Amygdala (tissue), 56 donors: ENCODE measurements at regions not wholly inside any gene's neighbourhood (a gene's known extent, or its start where the extent isn't known, plus 50 kb on each side); places are given as distances from the start of the nearest gene placed in this dataset.

Experiments used
- DNase-seq, 56 donors: peaks; one replicate each; lab custom pipeline; 2025; lab: John Stamatoyannopoulos, UW

DNA sequence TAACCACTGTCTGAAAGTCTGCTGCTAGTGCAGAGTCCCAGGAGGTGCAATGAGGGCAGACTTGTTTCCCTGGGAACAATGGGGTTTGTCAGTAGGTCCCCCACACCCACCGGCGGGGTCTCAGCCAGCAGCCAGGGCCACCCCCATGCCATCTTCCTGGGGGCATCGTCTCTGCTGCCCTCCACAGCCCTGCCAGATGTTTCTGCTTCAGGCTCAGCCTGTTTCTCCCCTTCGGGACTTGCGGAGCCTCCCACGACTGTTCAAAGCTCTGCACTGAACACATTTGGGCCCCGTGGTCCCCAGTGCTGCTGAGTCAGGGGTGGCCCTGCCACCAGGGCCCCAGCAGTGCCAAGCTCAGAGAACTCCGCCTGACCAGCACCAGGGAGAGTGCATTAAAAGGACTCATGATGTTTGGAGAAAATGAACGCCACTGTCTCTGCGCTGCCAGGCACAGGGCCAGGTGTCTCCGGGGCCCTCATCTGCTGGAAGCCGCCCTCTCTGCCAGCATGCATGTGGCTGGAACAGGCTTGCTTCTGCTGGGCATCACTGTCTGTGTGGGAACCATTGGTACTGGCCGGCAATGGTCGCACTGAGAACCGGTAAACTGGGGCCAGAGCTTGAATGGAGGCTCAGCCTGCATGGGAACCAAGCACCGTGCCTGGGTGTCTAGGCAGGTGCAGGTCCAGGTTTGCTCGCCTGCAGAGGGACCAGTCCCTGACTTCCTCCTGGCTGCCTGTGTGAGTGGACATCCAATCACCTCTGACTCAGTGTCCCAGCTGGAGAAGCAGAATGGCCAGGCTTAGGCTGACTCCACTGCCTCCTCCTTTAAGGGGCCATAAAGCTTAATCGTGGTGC lies 345.1 kb downstream of the GLRX3 start:
- DNase-seq = peak in 3 of 56 donors; percentile 3 to 8 (median 6)

DNA sequence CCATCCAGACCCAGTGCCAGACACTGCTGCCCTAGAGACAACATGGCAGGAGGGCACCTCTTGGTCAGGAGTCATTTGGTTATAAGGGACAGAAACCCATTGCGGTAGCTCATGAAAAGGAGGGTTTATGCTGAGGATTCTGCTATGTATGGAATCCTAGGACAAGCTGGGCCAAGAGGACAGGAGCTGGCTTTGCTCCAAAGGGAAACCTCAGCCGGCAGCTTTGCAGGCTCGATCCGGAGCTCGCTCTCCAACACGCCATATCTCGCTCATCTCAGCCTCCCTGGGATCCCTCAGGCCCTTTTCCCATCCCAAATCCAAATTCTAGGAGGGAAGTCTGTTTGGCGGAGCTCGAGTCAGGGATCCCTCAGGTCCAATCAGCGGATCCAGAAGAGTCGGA lies 345.7 kb downstream of the GLRX3 start:
- no peak for DNase-seq

DNA sequence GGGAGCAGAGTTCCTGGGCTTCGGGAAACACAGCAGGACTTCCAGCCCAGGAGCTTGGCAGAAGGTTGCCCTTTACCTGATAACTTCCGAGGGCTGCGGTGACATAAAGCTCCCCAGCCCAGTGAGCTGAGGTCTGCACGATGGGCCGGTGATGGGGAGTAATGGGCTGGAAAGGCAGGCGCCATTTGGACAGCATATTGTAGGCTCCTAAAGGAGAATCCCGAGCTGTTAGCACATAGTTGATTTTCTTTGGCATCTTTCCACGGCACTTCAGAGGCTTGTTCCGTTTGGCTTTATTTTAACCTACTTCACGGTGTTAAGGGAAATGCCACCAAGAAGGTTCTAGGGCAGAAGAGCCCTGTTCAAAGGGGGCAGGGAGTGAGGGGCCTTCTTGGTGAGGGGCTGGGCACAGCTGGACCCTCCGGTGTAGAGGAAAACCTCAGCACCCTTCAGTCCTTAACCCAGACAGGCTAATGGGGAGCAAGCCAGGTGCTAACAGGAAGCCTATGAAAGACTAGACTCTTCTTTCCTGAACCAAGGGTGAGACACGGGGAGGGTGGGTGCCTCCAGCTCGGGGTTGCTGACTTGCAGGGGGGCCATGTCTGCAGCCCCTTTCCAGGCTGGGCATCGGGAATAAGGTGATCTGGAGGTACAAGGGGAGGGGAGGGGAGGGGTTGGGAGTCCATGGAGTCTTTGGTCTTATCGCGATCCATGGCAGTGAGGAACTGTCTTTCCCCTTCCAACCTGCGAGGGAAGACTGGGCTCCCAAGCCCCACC lies 347.7 kb downstream of the GLRX3 start:
- DNase-seq = no peak

DNA sequence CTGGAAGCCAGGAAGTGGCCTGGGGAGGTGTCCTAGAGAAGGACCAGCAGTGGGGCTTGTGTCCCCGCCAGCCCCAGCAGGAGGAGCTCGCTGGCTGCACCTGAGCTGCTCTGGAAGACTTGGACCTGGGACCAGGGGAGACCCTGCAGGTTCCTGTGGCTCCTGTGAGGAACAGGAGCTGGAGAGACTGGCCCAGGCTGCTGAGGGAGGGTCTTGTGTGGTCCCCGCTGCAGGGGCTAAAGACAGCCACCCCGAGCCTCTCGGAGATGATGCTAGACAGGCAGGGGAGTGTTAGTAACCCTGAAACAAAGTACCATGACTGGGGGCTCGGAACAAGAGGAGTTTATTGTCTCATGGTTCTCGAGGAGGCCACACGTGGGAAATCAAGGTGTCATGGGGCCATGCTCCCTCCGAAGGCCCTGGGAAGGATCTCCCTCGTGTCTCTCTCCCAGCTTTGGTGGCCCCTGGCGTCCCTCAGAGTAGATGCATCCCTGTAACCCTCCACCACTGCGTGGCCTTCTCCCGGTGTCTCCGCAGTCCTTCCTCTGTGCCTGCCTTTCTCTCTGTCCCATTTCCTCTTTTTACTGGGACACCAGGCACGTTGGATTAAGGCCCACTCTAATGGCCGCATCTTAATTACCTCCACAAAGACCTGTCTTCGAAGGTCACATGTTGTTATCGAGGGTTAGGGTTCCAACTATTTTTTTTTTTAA lies 348.4 kb downstream of the GLRX3 start:
- DNase-seq = no peak

DNA sequence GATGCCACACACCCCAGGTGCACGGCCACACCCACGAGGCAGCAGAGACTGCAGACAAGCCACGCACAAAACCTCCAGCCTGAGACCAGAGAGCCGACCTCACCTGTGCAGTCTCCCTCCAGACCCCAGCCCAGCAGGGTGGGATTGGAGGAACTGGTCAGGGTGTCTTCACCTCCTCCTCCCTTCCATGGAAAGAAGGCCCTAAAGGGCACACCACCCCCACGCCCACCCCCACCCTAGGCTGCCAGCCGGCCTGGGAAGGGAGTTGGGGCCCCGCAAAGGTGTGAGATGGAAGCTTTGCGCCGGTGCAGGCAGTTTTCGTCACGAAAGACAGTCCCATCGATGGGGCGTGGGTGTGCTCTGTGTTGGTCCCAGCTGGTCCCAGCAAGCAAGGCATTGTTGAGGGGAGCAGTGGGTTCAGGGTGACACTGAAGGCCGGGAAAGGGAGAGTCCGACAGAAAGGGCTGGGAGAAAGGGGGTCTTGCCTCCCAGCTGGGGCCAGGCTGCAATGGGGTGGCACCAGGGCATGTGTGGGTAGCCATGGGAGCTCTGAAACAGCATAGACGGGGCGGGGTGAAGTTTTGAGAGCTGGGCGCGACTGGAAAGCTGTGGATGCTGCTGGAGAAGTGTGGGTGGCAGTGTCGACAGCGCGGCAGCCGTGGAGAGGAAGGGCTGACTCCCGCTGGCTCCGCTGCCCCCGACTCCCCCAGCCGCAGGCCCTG lies 349.2 kb downstream of the GLRX3 start:
- no peak for DNase-seq

DNA sequence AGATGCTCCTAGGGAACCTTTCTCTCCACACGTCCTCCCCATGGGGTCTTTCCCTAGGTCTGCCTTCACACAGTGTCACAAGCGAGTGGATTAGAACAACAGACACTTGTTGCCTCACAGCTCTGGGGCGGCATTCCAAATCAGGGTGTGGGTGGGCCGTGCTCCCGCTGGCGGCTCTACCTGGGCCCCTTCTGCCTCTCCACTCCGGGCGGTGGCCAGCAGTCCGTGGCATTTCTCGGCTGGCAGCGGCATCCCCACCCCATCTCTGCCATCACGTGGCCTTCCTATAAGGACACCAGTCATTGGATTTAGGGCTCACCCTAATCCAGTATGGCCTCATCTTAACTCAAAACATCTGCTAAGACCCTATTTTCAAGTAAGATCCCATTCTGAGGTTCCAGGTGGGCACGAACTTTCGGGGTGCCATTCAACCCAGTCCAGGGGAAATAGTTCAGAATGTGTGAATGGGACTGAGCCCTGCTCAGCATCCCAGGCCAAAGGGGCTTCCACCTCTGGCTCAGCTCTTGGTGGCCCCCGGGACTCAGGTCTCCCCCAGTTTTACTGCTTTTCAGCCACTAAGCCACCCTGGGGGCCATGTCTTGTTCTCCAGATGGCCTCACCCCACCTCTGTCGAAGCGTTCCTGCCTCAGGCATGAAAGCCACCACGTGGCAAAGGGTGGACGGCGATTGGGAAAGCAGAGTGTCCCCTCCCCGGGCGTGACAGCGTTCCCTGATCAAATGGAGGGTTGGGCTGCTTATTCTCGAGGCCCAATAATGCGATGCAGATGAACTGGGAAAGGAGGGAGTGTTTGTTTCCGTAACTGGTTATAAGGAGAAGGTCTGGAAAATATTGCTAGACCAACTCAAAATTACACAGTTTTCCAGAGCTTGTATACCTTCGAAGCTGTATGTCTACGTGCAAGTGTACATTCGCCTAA lies 350.0 kb downstream of the GLRX3 start:
- DNase-seq = no peak

DNA sequence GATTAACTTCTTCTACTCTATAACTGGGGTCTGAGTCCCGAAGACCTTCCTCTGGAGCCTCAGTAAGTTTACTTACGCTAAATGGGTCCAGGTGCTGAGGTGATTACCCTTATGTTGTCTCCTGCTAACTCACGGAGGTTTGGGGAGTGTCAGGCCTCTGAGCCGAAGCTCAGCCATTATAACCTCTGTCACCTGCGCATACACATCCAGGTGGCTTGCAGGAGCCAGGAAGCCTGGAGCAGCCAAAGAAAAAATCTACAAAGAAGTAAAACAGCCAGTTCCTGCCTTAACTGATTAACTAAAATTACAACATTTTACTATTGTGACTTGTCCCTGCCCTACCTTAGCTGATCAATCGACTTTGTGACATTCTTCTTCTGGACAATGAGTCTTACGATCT lies 350.7 kb downstream of the GLRX3 start:
- DNase-seq = no peak

DNA sequence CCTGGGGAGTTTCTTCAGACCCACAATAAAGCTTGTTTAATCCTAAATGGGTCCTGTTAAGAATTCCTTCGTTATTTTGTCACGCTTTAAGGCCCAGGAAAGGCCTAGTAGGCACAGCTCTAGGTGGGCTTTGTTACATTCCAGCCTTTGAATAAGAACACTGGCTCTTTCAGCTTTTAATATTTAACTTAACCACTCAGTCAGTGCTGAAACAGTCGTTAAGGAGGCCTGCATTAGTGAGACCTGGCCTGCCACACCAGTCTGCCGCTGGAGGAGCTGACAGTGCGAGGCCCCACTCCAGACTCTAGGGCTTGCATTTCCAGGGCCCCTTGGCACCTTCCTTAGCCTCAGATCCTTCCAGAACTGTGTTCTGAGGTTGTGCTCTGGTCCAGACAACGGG lies 351.4 kb downstream of the GLRX3 start:
- DNase-seq = no peak

DNA sequence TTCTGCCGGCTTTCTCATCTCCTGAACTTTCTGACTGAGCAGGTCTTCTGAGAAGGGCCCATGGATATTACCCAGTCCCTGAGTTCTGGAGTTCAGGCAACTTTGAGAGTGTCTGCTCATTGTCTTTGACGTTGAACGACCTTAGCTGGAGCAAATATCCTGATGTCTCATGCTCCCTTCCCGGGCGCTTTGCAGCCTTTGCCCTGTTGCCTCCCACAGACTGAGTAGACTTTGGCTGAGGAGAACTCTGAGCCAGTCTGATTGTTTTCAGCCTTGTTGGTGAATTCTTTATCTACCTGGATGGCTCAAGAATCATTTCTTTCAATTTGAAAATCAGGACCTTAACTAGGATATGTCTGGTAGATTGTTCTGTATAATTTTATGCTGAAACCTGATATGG lies 353.7 kb downstream of the GLRX3 start:
- no peak for DNase-seq

DNA sequence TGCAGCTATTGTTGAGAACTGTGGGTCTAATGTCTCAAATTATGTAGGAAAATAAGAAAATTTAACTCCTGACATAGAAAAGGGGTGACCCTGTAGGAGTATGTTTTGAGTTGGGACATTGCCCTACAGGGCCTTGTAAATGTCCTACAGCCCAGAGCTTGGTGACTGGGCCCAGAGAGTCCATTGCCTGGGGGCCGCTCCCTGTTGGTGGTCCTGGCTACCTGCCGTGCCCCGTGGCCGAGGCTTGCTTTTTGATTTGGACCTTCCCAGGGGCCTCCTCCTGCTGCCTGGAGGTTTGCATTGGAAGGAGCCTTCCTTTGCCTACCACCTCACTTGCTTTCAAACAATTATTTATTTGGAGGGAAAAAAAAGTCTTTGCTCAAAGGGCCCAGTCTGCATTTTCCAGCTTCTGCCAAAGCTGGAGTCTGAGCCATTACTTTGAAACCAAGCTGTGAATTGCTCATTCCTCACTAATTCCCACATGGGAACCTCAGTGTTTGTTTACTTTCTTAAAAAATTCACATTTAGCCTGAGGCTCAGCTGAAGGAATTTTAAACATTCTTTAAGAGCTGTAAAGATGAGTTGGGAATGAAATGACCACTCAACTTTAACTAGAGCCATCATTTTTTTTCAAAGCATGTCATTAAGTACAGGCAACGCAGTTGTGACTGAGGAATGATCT lies 355.0 kb downstream of the GLRX3 start:
- DNase-seq = no peak

DNA sequence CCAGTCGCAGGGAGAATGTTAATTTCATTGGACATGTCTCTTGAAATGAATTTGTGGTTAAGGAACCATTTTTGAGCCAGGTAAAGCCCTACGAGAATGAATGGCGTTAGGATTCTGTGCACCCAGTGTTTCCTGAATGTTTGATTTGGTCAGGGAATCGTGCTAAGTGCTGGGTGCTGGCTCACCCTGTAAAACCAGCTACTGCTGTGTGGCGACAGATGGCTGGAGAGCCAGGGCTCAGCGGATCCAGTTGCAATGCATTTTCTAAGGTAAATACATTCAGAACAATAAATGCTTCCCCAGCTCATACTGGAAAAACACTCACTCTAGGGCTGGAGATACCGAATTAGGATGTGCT lies 355.5 kb downstream of the GLRX3 start:
- no peak for DNase-seq

DNA sequence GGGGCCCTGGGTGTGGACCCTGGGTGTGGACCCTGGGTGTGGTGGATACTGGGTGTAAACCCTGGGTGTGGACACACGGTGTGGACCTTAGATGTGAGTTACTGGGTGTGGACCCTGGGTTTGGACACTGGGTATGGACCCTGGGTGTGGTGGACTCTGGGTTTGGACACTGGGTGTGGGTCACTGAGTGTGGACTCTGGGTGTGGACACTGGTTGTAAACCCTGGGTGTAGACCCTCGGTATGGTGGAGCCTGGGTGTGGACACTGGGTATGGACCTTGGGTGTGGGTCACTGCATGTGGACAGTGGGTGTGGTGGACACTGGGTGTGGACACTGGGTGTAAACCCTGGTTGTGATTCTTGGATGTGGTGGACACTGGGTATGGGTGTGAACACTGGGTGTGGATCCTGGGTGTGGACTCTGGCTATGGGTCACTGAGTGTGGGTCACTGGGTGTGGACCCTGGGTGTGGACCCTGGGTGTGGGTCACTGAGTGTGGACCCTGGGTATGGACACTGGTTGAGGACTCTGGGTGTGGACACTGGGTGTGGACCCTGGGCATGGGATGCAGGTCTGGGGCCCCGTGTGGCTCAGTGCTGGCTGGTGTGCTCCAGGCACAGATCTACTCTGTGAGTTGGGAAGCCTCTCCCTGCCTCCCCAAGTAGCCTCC lies 356.2 kb downstream of the GLRX3 start:
- DNase-seq = no peak

DNA sequence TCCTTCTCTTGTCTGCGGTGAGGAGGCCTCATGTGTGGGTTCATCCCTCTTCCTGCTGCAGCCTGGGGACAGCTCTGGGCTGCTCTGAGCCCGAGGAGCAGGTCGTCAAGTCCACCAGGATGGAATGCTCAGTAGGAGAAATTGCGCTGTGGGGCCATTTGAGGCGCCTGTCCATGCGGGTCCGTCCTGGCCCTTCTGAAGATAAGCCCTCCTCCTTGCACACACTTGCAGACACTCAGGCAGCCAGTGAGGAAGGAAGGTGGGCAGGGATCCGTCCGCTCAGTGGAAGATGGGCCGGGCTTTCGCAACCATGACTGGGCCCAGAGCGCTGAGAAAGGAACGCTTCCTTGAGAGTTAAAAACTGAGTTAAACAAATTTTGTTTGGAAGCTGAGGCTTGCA lies 356.8 kb downstream of the GLRX3 start:
- no peak for DNase-seq

DNA sequence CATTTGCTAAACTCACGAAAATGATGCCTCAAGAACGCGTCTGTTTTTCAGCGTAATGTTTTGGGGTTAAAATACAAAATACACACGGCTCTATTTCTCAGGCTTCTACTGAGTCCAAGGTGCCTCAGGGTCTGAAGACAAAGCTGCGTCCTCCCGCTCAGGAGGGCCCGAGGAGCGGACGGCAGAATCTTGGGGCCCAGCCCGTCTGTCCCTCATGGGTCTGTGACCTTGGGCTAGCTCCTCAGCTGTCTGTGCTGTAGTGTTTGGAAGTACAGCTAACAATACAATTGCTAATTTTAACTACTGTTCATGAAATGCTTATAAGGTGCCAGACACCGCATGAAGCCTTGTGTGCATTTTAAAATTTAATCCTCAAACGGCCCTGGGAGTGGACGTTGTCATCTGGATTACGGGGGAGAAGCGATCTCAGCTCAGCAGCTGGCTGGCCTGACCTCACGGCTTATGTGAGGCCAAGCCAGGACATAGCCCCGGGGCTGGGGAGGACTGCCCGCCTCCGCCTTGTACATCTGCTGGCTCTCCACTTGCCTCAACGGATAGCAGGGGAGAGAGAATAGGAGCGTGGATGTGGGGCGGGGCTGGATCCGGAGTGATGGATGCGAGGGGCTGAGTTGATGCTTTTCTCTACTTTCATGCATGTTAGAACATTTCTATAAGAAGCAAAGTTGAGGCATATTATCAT lies 357.4 kb downstream of the GLRX3 start:
- DNase-seq = no peak

DNA sequence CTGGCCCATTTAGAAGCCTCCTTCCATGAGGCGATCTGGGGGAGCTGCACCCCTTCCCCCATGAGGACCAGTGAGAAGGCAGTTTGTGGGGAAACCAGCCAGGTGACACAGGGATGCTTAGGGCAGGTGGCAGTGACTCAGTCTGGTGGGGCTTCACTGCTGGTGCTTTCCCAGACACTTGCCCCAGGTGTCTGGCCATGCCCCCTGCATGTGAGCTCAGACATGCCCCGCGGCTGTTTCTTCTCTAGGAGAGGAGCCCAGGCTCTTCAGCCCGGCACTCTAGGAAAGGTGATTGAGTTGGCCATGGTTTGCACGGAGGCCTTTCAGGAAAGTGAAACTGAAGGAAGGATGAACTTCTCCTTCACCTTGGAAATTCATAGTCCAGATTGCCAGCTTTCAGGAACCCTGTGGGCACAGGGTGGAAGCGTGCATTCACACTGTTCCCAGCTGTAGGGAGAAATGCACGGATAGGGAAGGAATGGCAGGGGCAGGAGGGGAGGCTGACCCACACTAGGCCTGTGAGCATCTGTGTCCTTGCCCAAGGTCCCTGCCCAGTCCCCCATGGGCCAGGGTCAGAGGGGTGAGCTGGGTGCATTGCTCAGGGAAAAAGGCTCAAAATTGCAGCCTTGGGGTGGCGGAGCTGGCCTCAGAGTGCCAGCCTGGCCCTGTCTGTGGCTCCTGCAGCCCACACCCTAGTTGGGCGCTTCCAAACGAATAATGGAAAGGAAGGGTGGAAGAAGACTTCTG lies 359.1 kb downstream of the GLRX3 start:
- no peak for DNase-seq

DNA sequence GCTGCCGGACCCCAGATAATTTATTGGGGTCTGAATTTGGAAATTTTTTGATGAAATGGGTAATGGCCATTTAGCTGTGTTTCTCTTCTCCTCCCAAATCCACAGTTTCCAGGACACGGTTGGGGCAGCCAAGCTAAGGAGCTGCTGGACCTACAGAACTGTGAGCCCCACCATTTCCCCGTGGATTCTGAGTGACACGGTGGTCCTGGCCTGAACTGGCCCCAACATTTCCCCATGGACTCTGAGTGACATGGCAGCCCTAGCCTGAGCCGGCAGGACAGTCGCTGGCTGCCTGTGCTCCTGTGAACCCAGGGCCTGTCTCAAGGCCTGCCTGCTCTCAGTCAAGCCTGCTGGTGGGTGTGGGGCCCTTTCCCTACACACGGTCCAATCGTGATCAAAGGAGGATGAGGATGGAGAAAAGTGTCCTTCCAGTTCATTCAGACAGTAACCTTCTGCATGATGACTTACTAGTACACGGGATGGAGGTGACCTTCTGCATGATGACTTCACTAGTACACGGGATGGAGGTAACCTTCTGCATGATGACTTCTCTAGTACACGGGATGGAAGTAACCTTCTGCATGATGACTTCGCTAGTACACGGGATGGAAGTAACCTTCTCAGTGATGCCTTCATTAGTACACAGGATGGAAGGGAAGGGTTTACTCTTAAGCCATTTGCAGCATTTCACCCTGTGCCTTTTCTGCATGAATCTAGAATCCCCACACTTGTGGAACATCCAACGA lies 359.9 kb downstream of the GLRX3 start:
- DNase-seq = no peak
